GM12878 (cell line): ENCODE measurements at regions not wholly inside any gene's neighbourhood (a gene's known extent, or its start where the extent isn't known, plus 50 kb on each side); places are given as distances from the start of the nearest gene placed in this dataset.

Experiments
- ATAC-seq: fragments of 200-7000 bp; cut with Tn5 transposase; 3 replicates; pipeline ENCODE4 v1.9.1; 2020; ENCODE audit warnings: mild to moderate bottlenecking, moderate library complexity
- BruUV-seq: library from RNA; stranded (reverse); fragments of 400-500 nt; replicated peaks from 2 replicates; lab custom pipeline; 2021; lab: Mats Ljungman, UMichigan
- CTCF ChIA-PET: fragments of 300-600 bp; sonication (Branson Sonifier 250); formaldehyde crosslinking; extraction: SDS; loops from one replicate; lab custom pipeline; 2021; ENCODE audit warnings: inconsistent platforms; lab: Yijun Ruan, JAX
- POLR2A ChIA-PET: fragments of 350-600 bp; formaldehyde crosslinking; extraction: SDS; loops from one replicate; lab custom pipeline; 2021; ENCODE audit warnings: inconsistent platforms; lab: Charles Lee
- RAD21 ChIA-PET: fragments of 300-600 bp; sonication (Branson Sonifier 250); formaldehyde crosslinking; loops from one replicate; lab custom pipeline; 2023; ENCODE audit warnings: antibody characterized with exemption; ENCODE audit not compliant: unreplicated experiment; lab: Charles Lee
- SMC1A ChIA-PET: fragments of 300-600 bp; sonication (Branson Sonifier 250); formaldehyde crosslinking; loops from one replicate; lab custom pipeline; 2023; ENCODE audit not compliant: unreplicated experiment, uncharacterized antibody; lab: Charles Lee
- DNase-seq: peaks from one replicate; pipeline ENCODE4 v3.0.0-alpha.2; 2011; ENCODE audit warnings: low read depth, low spot score
- FAIRE-seq: peaks from 3 replicates; lab custom pipeline; 2011; peaks lifted over from hg19 to GRCh38; lab: Jason Lieb, UNC
- H2AFZ ChIP-seq: 2 replicates; pipeline ENCODE4 v1.6.0; 2011; ENCODE audit warnings: low read depth, low read length, control low read depth; ENCODE audit not compliant: control insufficient read depth
- H3K27ac ChIP-seq: 2 replicates; pipeline ENCODE4 v1.5.1; 2011; ENCODE audit warnings: control low read depth; ENCODE audit not compliant: control insufficient read depth, insufficient read depth
- H3K27me3 ChIP-seq, 2 experiments: replicated peaks in 1 of 2; 2 replicates each; pipeline versions ENCODE4 v1.6.0 to v1.6.1; 2011; ENCODE audit warnings: low read length in 1 of 2; ENCODE audit not compliant: control insufficient read depth in 2 of 2, insufficient read depth in 2 of 2
- H3K36me3 ChIP-seq, 2 experiments: 2 replicates each; pipeline ENCODE4 v1.5.1; 2011; ENCODE audit warnings: low read length in 1 of 2; ENCODE audit not compliant: control insufficient read depth in 2 of 2, insufficient read depth in 2 of 2
- H3K4me1 ChIP-seq: 2 replicates; pipeline ENCODE4 v1.6.1; 2011; ENCODE audit warnings: mild to moderate bottlenecking, low read length, moderate library complexity, mixed read lengths; ENCODE audit not compliant: control insufficient read depth, insufficient read depth
- H3K4me2 ChIP-seq: 2 replicates; pipeline ENCODE4 v1.6.0; 2011; ENCODE audit warnings: control low read depth; ENCODE audit not compliant: control insufficient read depth, insufficient read depth
- H3K4me3 ChIP-seq: fragments of 200-600 bp; sonication (generic); 2 replicates; pipeline ENCODE4 v1.5.1; 2016
- H3K79me2 ChIP-seq: 2 replicates; pipeline ENCODE4 v1.6.0; 2011; ENCODE audit warnings: low read length; ENCODE audit not compliant: control insufficient read depth, insufficient read depth
- H3K9ac ChIP-seq: 2 replicates; pipeline ENCODE4 v1.8.0; 2011; ENCODE audit warnings: low read length, control low read depth, mixed read lengths; ENCODE audit not compliant: control insufficient read depth, insufficient read depth
- H3K9me3 ChIP-seq: replicated peaks from 3 replicates; pipeline ENCODE4 v1.5.1; 2011; ENCODE audit warnings: mild to moderate bottlenecking, low read length; ENCODE audit not compliant: control insufficient read depth, insufficient read depth
- H4K20me1 ChIP-seq: 2 replicates; pipeline ENCODE4 v1.6.0; 2011; ENCODE audit not compliant: control insufficient read depth, insufficient read depth
- EP300 ChIP-seq, 2 experiments: fragments of 150-350 bp in 1 of 2; IDR thresholded peaks; 2 replicates each; pipeline ENCODE4 v1.6.1; 2011 to 2012; ENCODE audit warnings: low read depth in 2 of 2, low read length in 2 of 2, borderline replicate concordance in 1 of 2, improper control_type of control experiment in 1 of 2, inconsistent platforms in 1 of 2; ENCODE audit not compliant: control insufficient read depth in 1 of 2
- MYC ChIP-seq: IDR thresholded peaks from 2 replicates; pipeline ENCODE4 v1.6.1; 2011; ENCODE audit warnings: mild to moderate bottlenecking, low read length, moderate library complexity, inconsistent platforms; ENCODE audit not compliant: insufficient read depth, insufficient replicate concordance, insufficient read length, severe bottlenecking
- RBBP5 ChIP-seq: fragments of 200-600 bp; sonication (generic); conservative IDR thresholded peaks from 2 replicates; pipeline ENCODE4 v1.6.1; 2016
- TAF1 ChIP-seq: IDR thresholded peaks from 2 replicates; pipeline ENCODE4 v1.6.1; 2011; ENCODE audit warnings: mild to moderate bottlenecking, low read depth, low read length, borderline replicate concordance
- WGBS: methylation state at CpG from one replicate; pipeline ENCODE4 v1.1.6; 2016; ENCODE audit warnings: low lambda C conversion rate; ENCODE audit not compliant: insufficient replicate concordance, insufficient coverage; ENCODE audit errors: missing lambda C conversion rate; 5-methylcytosine and 5-hydroxymethylcytosine counted together
- in situ Hi-C: fragments of 300-500 bp; cut with MboI; formaldehyde crosslinking; loops from 9 replicates; pipeline ENCODE4 v1.14.3; 2018; ENCODE audit warnings: mixed read lengths
- intact Hi-C: fragments of 100-400 bp; cut with micrococcal nuclease; formaldehyde crosslinking; loops from one replicate; pipeline ENCODE4 v1.14.2; 2022; ENCODE audit not compliant: unreplicated experiment
- TF ChIP-seq, protein P1 (sequence below), 3 experiments: IDR thresholded peaks in 2 of 3; conservative IDR thresholded peaks in 1 of 3; 2 replicates each; pipeline ENCODE4 v1.5.1; 2011; ENCODE audit warnings: low read depth in 3 of 3, low read length in 3 of 3, mild to moderate bottlenecking in 3 of 3, control low read depth in 2 of 3, moderate library complexity in 2 of 3, inconsistent platforms in 1 of 3, mixed read lengths in 1 of 3; ENCODE audit not compliant: control insufficient read depth in 2 of 3, insufficient read depth in 1 of 3; ENCODE audit errors: extremely low read depth in 1 of 3
- TF ChIP-seq, protein P2 (sequence below): IDR thresholded peaks from 2 replicates; pipeline ENCODE4 v1.6.1; 2012; ENCODE audit warnings: low read depth, low read length, improper control_type of control experiment

DNA sequence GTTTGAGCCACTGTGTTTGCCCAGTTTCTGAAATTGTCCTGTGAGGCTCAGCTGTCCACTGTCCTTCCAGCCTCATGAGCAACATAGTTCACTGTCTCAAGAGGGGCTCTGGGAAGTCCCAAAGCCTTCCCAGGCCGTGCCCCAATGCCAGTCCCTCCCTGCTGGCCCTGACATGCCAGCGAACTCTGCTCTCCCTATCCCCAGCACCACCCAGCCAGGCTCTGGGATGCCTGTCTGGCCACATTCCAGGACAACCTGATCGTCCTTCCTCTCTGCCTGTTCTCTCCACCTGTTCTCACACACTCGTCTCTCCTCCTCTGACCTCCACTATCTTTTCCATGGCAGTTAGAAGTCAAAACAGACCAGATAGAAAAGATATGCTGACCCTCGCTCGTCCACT, 278.0 kb upstream of the ID2 start:
- H3K9ac ChIP-seq = no peak overlapping the region
- no peaks in the 10 kb centered on the region for H3K27me3 ChIP-seq
- ChIA-PET POLR2A (no interaction called here), RAD21 (interaction anchor here (1.0 to 8.0 kb wide), 2 partner anchors 91 to 679 kb away, joined by 3 to 138 read pairs; no protein-coding TSS in a partner anchor), CTCF (no interaction called here), SMC1A (interaction anchor here (8.5 to 20.6 kb wide), 2 partner anchors 16 to 95 kb away, joined by 98 to 352 read pairs; no protein-coding TSS in a partner anchor)
- intact Hi-C loops (no loop called here), in situ Hi-C loops (no loop called here)
- no peak overlapping the region for H3K4me2 ChIP-seq
- no peak overlapping the region for H3K27ac ChIP-seq
- H4K20me1 ChIP-seq = no peaks in the 10 kb centered on the region
- DNase-seq (no peak), FAIRE-seq (no peak), ATAC-seq (no peak)
- TF ChIP-seq RBBP5 (no peak), TAF1 (no peak), MYC (no peak), EP300 (IDR thresholded peaks at IDR 0.05; ENCODE audit: borderline replicate concordance in 1 of 2, control insufficient read depth in 1 of 2, low read depth in 2 of 2, low read length in 2 of 2) (no peak)
- TF ChIP-seq, protein P1, sequence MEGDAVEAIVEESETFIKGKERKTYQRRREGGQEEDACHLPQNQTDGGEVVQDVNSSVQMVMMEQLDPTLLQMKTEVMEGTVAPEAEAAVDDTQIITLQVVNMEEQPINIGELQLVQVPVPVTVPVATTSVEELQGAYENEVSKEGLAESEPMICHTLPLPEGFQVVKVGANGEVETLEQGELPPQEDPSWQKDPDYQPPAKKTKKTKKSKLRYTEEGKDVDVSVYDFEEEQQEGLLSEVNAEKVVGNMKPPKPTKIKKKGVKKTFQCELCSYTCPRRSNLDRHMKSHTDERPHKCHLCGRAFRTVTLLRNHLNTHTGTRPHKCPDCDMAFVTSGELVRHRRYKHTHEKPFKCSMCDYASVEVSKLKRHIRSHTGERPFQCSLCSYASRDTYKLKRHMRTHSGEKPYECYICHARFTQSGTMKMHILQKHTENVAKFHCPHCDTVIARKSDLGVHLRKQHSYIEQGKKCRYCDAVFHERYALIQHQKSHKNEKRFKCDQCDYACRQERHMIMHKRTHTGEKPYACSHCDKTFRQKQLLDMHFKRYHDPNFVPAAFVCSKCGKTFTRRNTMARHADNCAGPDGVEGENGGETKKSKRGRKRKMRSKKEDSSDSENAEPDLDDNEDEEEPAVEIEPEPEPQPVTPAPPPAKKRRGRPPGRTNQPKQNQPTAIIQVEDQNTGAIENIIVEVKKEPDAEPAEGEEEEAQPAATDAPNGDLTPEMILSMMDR (IDR thresholded peaks at IDR 0.05 in 2 of 3, conservative IDR thresholded peaks at IDR 0.05 in 1 of 3; ENCODE audit: control insufficient read depth in 2 of 3, extremely low read depth in 1 of 3, insufficient read depth in 1 of 3, low read depth in 3 of 3, low read length in 3 of 3) = no peak
- TF ChIP-seq, protein P2, sequence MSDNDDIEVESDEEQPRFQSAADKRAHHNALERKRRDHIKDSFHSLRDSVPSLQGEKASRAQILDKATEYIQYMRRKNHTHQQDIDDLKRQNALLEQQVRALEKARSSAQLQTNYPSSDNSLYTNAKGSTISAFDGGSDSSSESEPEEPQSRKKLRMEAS = no peak
- no peaks in the 10 kb centered on the region for H3K79me2 ChIP-seq
- peaks cover 17% of the 10 kb centered on the region for H3K4me1 ChIP-seq
- 43% methylated on average over 6 of the region's 6 CpGs for WGBS
- peaks cover 3% of the 10 kb centered on the region for H3K9me3 ChIP-seq
- no peak overlapping the region for H2AFZ ChIP-seq
- no peak overlapping the region for H3K4me3 ChIP-seq
- peaks cover 0 to 2% of the 10 kb centered on the region in 2 experiments; a peak in 2 of 4 replicates for H3K36me3 ChIP-seq
- BruUV-seq = no TSS peak
